OCI-LY7 (cell line): ENCODE measurements at regions not wholly inside any gene's neighbourhood (a gene's known extent, or its start where the extent isn't known, plus 50 kb on each side); places are given as distances from the start of the nearest gene placed in this dataset.

Source experiments
- BruUV-seq: library from RNA; stranded (reverse); fragments of 400-500 nt; replicated peaks from 2 replicates; lab custom pipeline; 2021; lab: Mats Ljungman, UMichigan
- CTCF ChIA-PET: fragments of 300-600 bp; sonication (Branson Sonifier 250); formaldehyde crosslinking; loops from one replicate; lab custom pipeline; 2022; ENCODE audit warnings: antibody characterized with exemption; ENCODE audit not compliant: unreplicated experiment; lab: Charles Lee
- POLR2A ChIA-PET: fragments of 300-600 bp; sonication (Branson Sonifier 250); formaldehyde crosslinking; loops from one replicate; lab custom pipeline; 2022; ENCODE audit warnings: antibody characterized with exemption; lab: Charles Lee
- DNase-seq: peaks from one replicate; pipeline ENCODE4 v3.0.0-alpha.2; 2015; ENCODE audit warnings: low spot score
- H2AFZ ChIP-seq: fragments of 200-600 bp; sonication (generic), shearing (Covaris generic); 2 replicates; pipeline ENCODE4 v1.6.1; 2014; ENCODE audit warnings: mild to moderate bottlenecking, antibody characterized with exemption, low read length, moderate library complexity
- H3K27ac ChIP-seq: fragments of 200-600 bp; sonication (generic); 2 replicates; pipeline ENCODE4 v1.5.1; 2014; ENCODE audit warnings: mixed run types, low read depth, mild to moderate bottlenecking, moderate library complexity, low read length, inconsistent platforms; ENCODE audit not compliant: poor library complexity, severe bottlenecking
- H3K36me3 ChIP-seq: fragments of 200-600 bp; sonication (generic); 2 replicates; pipeline ENCODE4 v1.6.1; 2014; ENCODE audit warnings: mild to moderate bottlenecking, antibody characterized with exemption, low read length, moderate library complexity, mixed read lengths; ENCODE audit not compliant: insufficient read depth
- H3K4me1 ChIP-seq: fragments of 200-600 bp; sonication (generic); 2 replicates; pipeline ENCODE4 v1.5.1; 2014; ENCODE audit warnings: mild to moderate bottlenecking, low read length; ENCODE audit not compliant: insufficient read depth, poor library complexity, severe bottlenecking
- H3K4me2 ChIP-seq: fragments of 200-600 bp; sonication (generic); 2 replicates; pipeline ENCODE4 v1.6.1; 2014; ENCODE audit warnings: mild to moderate bottlenecking, low read length
- H3K4me3 ChIP-seq: fragments of 200-600 bp; sonication (generic); 2 replicates; pipeline ENCODE4 v1.5.1; 2014; ENCODE audit warnings: mild to moderate bottlenecking, low read depth, low read length; ENCODE audit not compliant: poor library complexity, severe bottlenecking
- H3K79me2 ChIP-seq: fragments of 200-600 bp; sonication (generic); 2 replicates; pipeline ENCODE4 v1.6.1; 2016; ENCODE audit warnings: low read depth, mild to moderate bottlenecking, low read length, moderate library complexity, mixed read lengths; ENCODE audit not compliant: insufficient read depth
- H3K9me2 ChIP-seq: fragments of 200-600 bp; sonication (generic); 2 replicates; pipeline ENCODE4 v1.6.1; 2016; ENCODE audit warnings: mild to moderate bottlenecking, low read length, mixed read lengths; ENCODE audit not compliant: insufficient read depth
- H3K9me3 ChIP-seq: fragments of 200-600 bp; sonication (generic); 2 replicates; pipeline ENCODE4 v1.6.1; 2014; ENCODE audit warnings: mild to moderate bottlenecking, mixed run types, low read length, mixed read lengths
- H4K20me1 ChIP-seq: fragments of 200-600 bp; sonication (generic); 2 replicates; pipeline ENCODE4 v1.6.1; 2014; ENCODE audit warnings: mild to moderate bottlenecking, antibody characterized with exemption, low read length, moderate library complexity, mixed read lengths; ENCODE audit not compliant: insufficient read depth
- EZH2phosphoT487 ChIP-seq: fragments of 200-600 bp; sonication (generic); IDR thresholded peaks from 2 replicates; pipeline ENCODE4 v1.6.1; 2018; ENCODE audit warnings: low read depth, borderline replicate concordance, mild to moderate bottlenecking, mixed run types, antibody characterized with exemption, low read length, moderate library complexity, mixed read lengths
- intact Hi-C: fragments of 100-400 bp; cut with micrococcal nuclease; formaldehyde crosslinking; loops from one replicate; pipeline ENCODE4 v1.10.0; 2022; ENCODE audit not compliant: unreplicated experiment
- TF ChIP-seq, protein P1 (sequence below): fragments of 200-600 bp; sonication (generic); conservative IDR thresholded peaks from 2 replicates; pipeline ENCODE4 v1.5.1; 2014; ENCODE audit warnings: mild to moderate bottlenecking, antibody characterized with exemption, low read length, moderate library complexity, mixed read lengths

DNA sequence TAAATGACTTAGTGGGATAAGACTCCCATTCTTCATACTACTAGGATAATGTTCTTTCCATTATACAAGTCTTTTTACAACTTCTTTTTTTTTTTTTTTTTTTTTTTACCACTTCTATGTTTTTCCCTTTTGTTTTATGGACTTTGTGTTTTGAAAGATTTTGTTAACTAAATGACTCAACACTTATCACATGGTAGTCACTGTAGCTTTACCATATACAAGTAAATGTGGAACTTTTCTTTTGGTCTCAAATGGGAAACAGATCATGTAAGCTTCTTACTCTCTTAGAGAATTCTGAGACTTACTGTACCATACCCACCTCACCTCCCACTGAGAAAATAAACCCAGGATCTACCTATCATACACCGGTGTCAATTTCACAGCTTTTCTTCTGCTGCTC lies 590.3 kb upstream of the CDH2 start:
- no peak for DNase-seq
- BruUV-seq, result no TSS peak
- no peaks in the 10 kb centered on the region for H3K4me1 ChIP-seq
- no peaks in the 10 kb centered on the region for H3K36me3 ChIP-seq
- POLR2A ChIA-PET, result interaction anchor here (0.6 to 0.8 kb wide), 2 partner anchors 16 to 535 kb away, joined by 4 to 5 read pairs; no protein-coding TSS in a partner anchor
- TF ChIP-seq, protein P1, sequence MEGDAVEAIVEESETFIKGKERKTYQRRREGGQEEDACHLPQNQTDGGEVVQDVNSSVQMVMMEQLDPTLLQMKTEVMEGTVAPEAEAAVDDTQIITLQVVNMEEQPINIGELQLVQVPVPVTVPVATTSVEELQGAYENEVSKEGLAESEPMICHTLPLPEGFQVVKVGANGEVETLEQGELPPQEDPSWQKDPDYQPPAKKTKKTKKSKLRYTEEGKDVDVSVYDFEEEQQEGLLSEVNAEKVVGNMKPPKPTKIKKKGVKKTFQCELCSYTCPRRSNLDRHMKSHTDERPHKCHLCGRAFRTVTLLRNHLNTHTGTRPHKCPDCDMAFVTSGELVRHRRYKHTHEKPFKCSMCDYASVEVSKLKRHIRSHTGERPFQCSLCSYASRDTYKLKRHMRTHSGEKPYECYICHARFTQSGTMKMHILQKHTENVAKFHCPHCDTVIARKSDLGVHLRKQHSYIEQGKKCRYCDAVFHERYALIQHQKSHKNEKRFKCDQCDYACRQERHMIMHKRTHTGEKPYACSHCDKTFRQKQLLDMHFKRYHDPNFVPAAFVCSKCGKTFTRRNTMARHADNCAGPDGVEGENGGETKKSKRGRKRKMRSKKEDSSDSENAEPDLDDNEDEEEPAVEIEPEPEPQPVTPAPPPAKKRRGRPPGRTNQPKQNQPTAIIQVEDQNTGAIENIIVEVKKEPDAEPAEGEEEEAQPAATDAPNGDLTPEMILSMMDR, result no peak
- TF ChIP-seq EZH2phosphoT487, result no peak
- H3K9me2 ChIP-seq, result no peaks in the 10 kb centered on the region
- no peak overlapping the region for H3K27ac ChIP-seq
- H3K79me2 ChIP-seq, result no peaks in the 10 kb centered on the region
- intact Hi-C loops, result no loop called here
- no peak overlapping the region for H2AFZ ChIP-seq
- no peak overlapping the region for H3K4me3 ChIP-seq
- H3K9me3 ChIP-seq, result no peaks in the 10 kb centered on the region
- H3K4me2 ChIP-seq, result no peak overlapping the region
- no peaks in the 10 kb centered on the region for H4K20me1 ChIP-seq
- CTCF ChIA-PET, result no interaction called here

DNA sequence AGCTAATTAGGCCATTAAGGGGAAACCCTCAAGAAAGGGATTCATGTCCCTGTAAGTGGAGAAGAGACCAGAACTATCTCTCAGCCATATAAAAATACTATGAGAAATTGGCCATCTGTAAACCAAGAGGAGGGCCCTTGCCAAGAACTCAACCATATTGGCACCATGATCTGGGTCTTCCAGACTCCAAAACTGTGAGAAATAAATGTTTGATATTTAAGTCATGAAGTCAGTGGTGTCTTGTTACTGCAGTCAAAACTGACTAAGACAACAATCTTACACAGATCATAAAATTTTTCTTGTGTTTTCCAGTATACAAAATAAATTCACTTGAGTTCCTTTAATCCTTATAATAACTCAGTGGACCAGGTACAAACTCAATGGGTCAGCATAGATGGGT lies 589.8 kb upstream of the CDH2 start:
- Histone ChIP-seq H4K20me1 (no peaks in the 10 kb centered on the region), H3K27ac (no peak overlapping the region), H3K9me2 (no peaks in the 10 kb centered on the region), H2AFZ (no peak overlapping the region), H3K9me3 (no peaks in the 10 kb centered on the region), H3K4me3 (no peak overlapping the region), H3K79me2 (no peaks in the 10 kb centered on the region), H3K4me1 (no peaks in the 10 kb centered on the region), H3K4me2 (no peak overlapping the region), H3K36me3 (no peaks in the 10 kb centered on the region)
- intact Hi-C loops, result no loop called here
- no TSS peak for BruUV-seq
- CTCF ChIA-PET, result no interaction called here
- no peak for DNase-seq
- POLR2A ChIA-PET, result interaction anchor here (0.8 kb wide), 1 partner anchor 535 kb away, joined by 5 read pairs; no protein-coding TSS in a partner anchor
- TF ChIP-seq EZH2phosphoT487, result no peak
- TF ChIP-seq, protein P1, result no peak

DNA sequence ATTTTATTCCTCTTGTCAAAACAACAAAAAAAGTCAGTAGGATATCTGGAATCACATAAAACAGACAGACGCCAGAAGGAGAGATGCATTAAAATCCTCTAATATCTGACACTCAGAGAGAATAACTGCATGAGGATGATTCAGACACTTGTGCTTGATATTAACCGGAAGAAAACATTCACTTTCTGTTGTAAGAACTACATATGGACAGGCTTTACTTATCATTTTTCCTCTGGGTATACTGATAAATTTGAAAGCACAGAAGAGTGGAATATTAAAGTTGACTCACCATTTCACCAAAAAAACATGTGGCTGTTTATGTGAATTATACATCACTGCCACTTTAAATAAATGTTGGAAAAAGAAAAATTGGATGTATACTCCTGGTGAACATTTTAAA lies 589.1 kb upstream of the CDH2 start:
- Histone ChIP-seq H3K4me2 (no peak overlapping the region), H2AFZ (no peak overlapping the region), H3K36me3 (no peaks in the 10 kb centered on the region), H4K20me1 (no peaks in the 10 kb centered on the region), H3K4me3 (no peak overlapping the region), H3K4me1 (no peaks in the 10 kb centered on the region), H3K9me3 (no peaks in the 10 kb centered on the region), H3K9me2 (no peaks in the 10 kb centered on the region), H3K27ac (no peak overlapping the region), H3K79me2 (no peaks in the 10 kb centered on the region)
- TF ChIP-seq, protein P1, result no peak
- TF ChIP-seq EZH2phosphoT487, result no peak
- intact Hi-C loops, result no loop called here
- DNase-seq, result no peak
- no TSS peak for BruUV-seq
- ChIA-PET POLR2A (no interaction called here), CTCF (no interaction called here)
